Embryonic facial prominence (tissue), 1 donor: ENCODE measurements at regions not wholly inside any gene's neighbourhood (a gene's known extent, or its start where the extent isn't known, plus 50 kb on each side); places are given as distances from the start of the nearest gene placed in this dataset.
"Not testable (repeated sequence)": the region's sequence is repeated elsewhere in the genome, so short reads cannot be mapped to it uniquely, and the experiment has no call there.

Experiments used
- DNase-seq: peaks from one replicate; pipeline ENCODE4 v3.0.0-alpha.2; 2016; ENCODE audit errors: extremely low spot score

GRCh38 chr14:38056270-38056669 is 151.4 kb upstream of the SSTR1 start:
- no peak for DNase-seq

GRCh38 chr14:38062223-38062622 is 145.5 kb upstream of the SSTR1 start:
- not testable (repeated sequence) for DNase-seq

GRCh38 chr14:38063711-38064320 is 143.9 kb upstream of the SSTR1 start:
- DNase-seq: no peak

GRCh38 chr14:38065106-38065762 is 142.5 kb upstream of the SSTR1 start:
- DNase-seq: no peak

GRCh38 chr14:38070061-38070588 is 137.6 kb upstream of the SSTR1 start:
- DNase-seq: no peak

GRCh38 chr14:38073641-38074040 is 134.1 kb upstream of the SSTR1 start:
- no peak for DNase-seq

- no peak for DNase-seq
Measured at GRCh38 chr14:38074081-38074480, 133.6 kb upstream of the SSTR1 start.

GRCh38 chr14:38074754-38075153 is 132.9 kb upstream of the SSTR1 start:
- DNase-seq: no peak

- no peak for DNase-seq
Measured at GRCh38 chr14:38078393-38078792, 129.3 kb upstream of the SSTR1 start.

GRCh38 chr14:38079268-38079667 is 128.4 kb upstream of the SSTR1 start:
- no peak for DNase-seq

GRCh38 chr14:38079886-38080285 is 127.8 kb upstream of the SSTR1 start:
- no peak for DNase-seq

GRCh38 chr14:38080696-38081095 is 127.0 kb upstream of the SSTR1 start:
- DNase-seq: no peak

- no peak for DNase-seq
Measured at GRCh38 chr14:38083039-38083438, 124.7 kb upstream of the SSTR1 start.

- no peak for DNase-seq
Measured at GRCh38 chr14:38089123-38089522, 118.6 kb upstream of the SSTR1 start.

GRCh38 chr14:38090506-38090905 is 117.2 kb upstream of the SSTR1 start:
- no peak for DNase-seq

- DNase-seq: no peak
Measured at GRCh38 chr14:38098074-38098836, 109.4 kb upstream of the SSTR1 start.

GRCh38 chr14:38101679-38102078 is 106.0 kb upstream of the SSTR1 start:
- no peak for DNase-seq

GRCh38 chr14:38103542-38104225 is 104.0 kb upstream of the SSTR1 start:
- no peak for DNase-seq

- no peak for DNase-seq
Measured at GRCh38 chr14:38105106-38105702, 102.5 kb upstream of the SSTR1 start.

GRCh38 chr14:38107216-38107631 is 100.5 kb upstream of the SSTR1 start:
- DNase-seq: no peak

GRCh38 chr14:38108681-38109080 is 99.0 kb upstream of the SSTR1 start:
- no peak for DNase-seq

GRCh38 chr14:38110258-38110657 is 97.4 kb upstream of the SSTR1 start:
- no peak for DNase-seq
